DND-41 (cell line): ENCODE measurements at regions not wholly inside any gene's neighbourhood (a gene's known extent, or its start where the extent isn't known, plus 50 kb on each side); places are given as distances from the start of the nearest gene placed in this dataset.

ENCODE experiments used
- ATAC-seq: fragments of 200-7000 bp; cut with Tn5 transposase; 3 replicates; pipeline ENCODE4 v1.9.1; 2021; ENCODE audit warnings: low read depth; ENCODE audit not compliant: insufficient read depth
- DNase-seq: peaks from one replicate; pipeline ENCODE4 v3.0.0-alpha.2; 2020
- H2AFZ ChIP-seq: 2 replicates; pipeline ENCODE4 v1.6.0; 2012; ENCODE audit warnings: low read depth, low read length
- H3K27ac ChIP-seq: 2 replicates; pipeline ENCODE4 v1.5.1; 2012; ENCODE audit warnings: low read length, inconsistent platforms
- H3K27me3 ChIP-seq: fragments of 200-600 bp; sonication (generic); 2 replicates; pipeline ENCODE4 v1.6.0; 2012; ENCODE audit warnings: low read length, mild to moderate bottlenecking, inconsistent platforms; ENCODE audit not compliant: insufficient read depth, poor library complexity
- H3K36me3 ChIP-seq: 2 replicates; pipeline ENCODE4 v1.5.1; 2012; ENCODE audit warnings: low read length, inconsistent platforms; ENCODE audit not compliant: insufficient read depth
- H3K4me1 ChIP-seq: 2 replicates; pipeline ENCODE4 v1.5.1; 2012; ENCODE audit warnings: mild to moderate bottlenecking, low read length; ENCODE audit not compliant: insufficient read depth
- H3K4me2 ChIP-seq: 2 replicates; pipeline ENCODE4 v1.6.0; 2012; ENCODE audit warnings: mild to moderate bottlenecking, moderate library complexity, low read length, inconsistent platforms; ENCODE audit not compliant: insufficient read depth
- H3K4me3 ChIP-seq, 2 experiments: fragments of 200-600 bp in 1 of 2; shearing (Covaris generic) in 1 of 2; 2 replicates each; pipeline ENCODE4 v1.5.1; 2012 to 2016; ENCODE audit warnings: inconsistent platforms in 2 of 2, low read length in 2 of 2, mild to moderate bottlenecking in 2 of 2, low read depth in 1 of 2, moderate library complexity in 1 of 2
- H3K79me2 ChIP-seq: 2 replicates; pipeline ENCODE4 v1.6.0; 2012; ENCODE audit warnings: low read length, inconsistent platforms; ENCODE audit not compliant: insufficient read depth
- H3K9ac ChIP-seq: 2 replicates; pipeline ENCODE4 v1.6.0; 2012; ENCODE audit warnings: low read depth, mild to moderate bottlenecking, inconsistent platforms, low read length, moderate library complexity
- H3K9me3 ChIP-seq: 2 replicates; pipeline ENCODE4 v1.5.1; 2012; ENCODE audit warnings: low read length, moderate library complexity, mild to moderate bottlenecking, inconsistent platforms; ENCODE audit not compliant: insufficient read depth, severe bottlenecking
- H4K20me1 ChIP-seq: 2 replicates; pipeline ENCODE4 v1.6.0; 2012; ENCODE audit warnings: low read length; ENCODE audit not compliant: insufficient read depth
- CTCF ChIP-seq: IDR thresholded peaks from 2 replicates; pipeline ENCODE4 v1.5.1; 2012; ENCODE audit warnings: borderline replicate concordance, low read length, moderate library complexity, mild to moderate bottlenecking; ENCODE audit not compliant: poor library complexity, severe bottlenecking; ENCODE audit errors: extremely low read depth
- EZH2 ChIP-seq: IDR thresholded peaks from 3 replicates; pipeline ENCODE4 v1.6.1; 2012; ENCODE audit warnings: borderline replicate concordance, low read depth, mild to moderate bottlenecking, moderate library complexity, low read length, inconsistent platforms; ENCODE audit not compliant: severe bottlenecking

GRCh38 chr17:74089380-74089779, 114.1 kb upstream of the RPL38 start:
- Histone ChIP-seq H3K4me1 (no peaks in the 10 kb centered on the region), H3K36me3 (no peaks in the 10 kb centered on the region), H3K9me3 (peaks cover 4% of the 10 kb centered on the region), H3K9ac (no peak overlapping the region), H3K27me3 (peaks cover 15% of the 10 kb centered on the region), H3K27ac (no peak overlapping the region), H3K4me3 (no peak overlapping the region), H4K20me1 (0 out of 2 replicates have a peak, but pooled peaks cover 3% of the 10 kb centered on the region), H2AFZ (no peak overlapping the region), H3K4me2 (no peak overlapping the region), H3K79me2 (no peaks in the 10 kb centered on the region)
- DNase-seq (no peak), ATAC-seq (no peak)
- TF ChIP-seq EZH2 (no peak), CTCF (no peak)

GRCh38 chr17:74089869-74090464, 113.5 kb upstream of the RPL38 start:
- Histone ChIP-seq H3K4me1 (no peaks in the 10 kb centered on the region), H2AFZ (no peak overlapping the region), H3K27ac (no peak overlapping the region), H4K20me1 (0 out of 2 replicates have a peak, but pooled peaks cover 3% of the 10 kb centered on the region), H3K9me3 (peaks cover 4% of the 10 kb centered on the region), H3K79me2 (no peaks in the 10 kb centered on the region), H3K4me2 (no peak overlapping the region), H3K4me3 (no peak overlapping the region), H3K27me3 (peaks cover 16% of the 10 kb centered on the region), H3K9ac (no peak overlapping the region), H3K36me3 (no peaks in the 10 kb centered on the region)
- ATAC-seq (0 out of 3 replicates have a peak, but pooled peaks have one; percentile 54), DNase-seq (peak; percentile 67)
- peak; percentile 92 for TF ChIP-seq CTCF
- no peak for TF ChIP-seq EZH2

GRCh38 chr17:74094651-74095050, 108.8 kb upstream of the RPL38 start:
- no peak for TF ChIP-seq CTCF
- no peak for TF ChIP-seq EZH2
- H3K4me3 ChIP-seq: no peak overlapping the region
- no peak for ATAC-seq
- H3K79me2 ChIP-seq: no peaks in the 10 kb centered on the region
- DNase-seq: no peak
- H3K4me2 ChIP-seq: no peak overlapping the region
- H4K20me1 ChIP-seq: no peaks in the 10 kb centered on the region; the same call in 1 of the 2 replicates
- peaks cover 13% of the 10 kb centered on the region for H3K27me3 ChIP-seq
- no peaks in the 10 kb centered on the region for H3K9me3 ChIP-seq
- H3K4me1 ChIP-seq: no peaks in the 10 kb centered on the region
- no peaks in the 10 kb centered on the region for H3K36me3 ChIP-seq
- H2AFZ ChIP-seq: no peak overlapping the region
- no peak overlapping the region for H3K9ac ChIP-seq
- H3K27ac ChIP-seq: no peak overlapping the region
